OCI-LY1 (cell line): ENCODE measurements at regions not wholly inside any gene's neighbourhood (a gene's known extent, or its start where the extent isn't known, plus 50 kb on each side); places are given as distances from the start of the nearest gene placed in this dataset.

Experiments
- H2AFZ ChIP-seq: fragments of 200-600 bp; sonication (generic), shearing (Covaris generic); 2 replicates; pipeline ENCODE4 v1.6.0; 2014; ENCODE audit warnings: antibody characterized with exemption, mild to moderate bottlenecking, low read length
- H3F3A ChIP-seq: fragments of 200-600 bp; sonication (generic), shearing (Covaris generic); 2 replicates; pipeline ENCODE4 v1.6.0; 2014; ENCODE audit warnings: mild to moderate bottlenecking, antibody characterized with exemption, low read length, moderate library complexity; ENCODE audit not compliant: insufficient read depth
- H3K27ac ChIP-seq: fragments of 200-600 bp; sonication (generic); 2 replicates; pipeline ENCODE4 v1.5.1; 2014; ENCODE audit warnings: low read length, mixed run types, mild to moderate bottlenecking, low read depth; ENCODE audit not compliant: poor library complexity, severe bottlenecking
- H3K27me3 ChIP-seq: fragments of 200-600 bp; sonication (generic); 2 replicates; pipeline ENCODE4 v1.6.0; 2014; ENCODE audit warnings: antibody characterized with exemption, mild to moderate bottlenecking, low read length, moderate library complexity; ENCODE audit not compliant: insufficient read depth
- H3K36me3 ChIP-seq: fragments of 200-600 bp; sonication (generic); 2 replicates; pipeline ENCODE4 v1.6.1; 2014; ENCODE audit warnings: mild to moderate bottlenecking, antibody characterized with exemption, low read length, moderate library complexity, mixed read lengths; ENCODE audit not compliant: insufficient read depth
- H3K4me1 ChIP-seq: fragments of 200-600 bp; sonication (generic); 2 replicates; pipeline ENCODE4 v1.5.1; 2014; ENCODE audit warnings: mild to moderate bottlenecking, low read length, moderate library complexity; ENCODE audit not compliant: insufficient read depth, severe bottlenecking
- H3K4me2 ChIP-seq: fragments of 200-600 bp; sonication (generic), shearing (Covaris generic); 2 replicates; pipeline ENCODE4 v1.6.1; 2014; ENCODE audit warnings: low read length
- H3K4me3 ChIP-seq: fragments of 200-600 bp; sonication (generic); 2 replicates; pipeline ENCODE4 v1.5.1; 2014; ENCODE audit warnings: low read length, low read depth, mild to moderate bottlenecking, mixed read lengths; ENCODE audit not compliant: poor library complexity, severe bottlenecking
- H3K79me2 ChIP-seq: fragments of 200-600 bp; shearing (Covaris generic); 2 replicates; pipeline ENCODE4 v1.6.1; 2016; ENCODE audit warnings: mixed run types, low read length, mixed read lengths; ENCODE audit not compliant: insufficient read depth
- H3K9ac ChIP-seq: fragments of 200-600 bp; sonication (generic), shearing (Covaris generic); 2 replicates; pipeline ENCODE4 v1.6.1; 2014; ENCODE audit warnings: mild to moderate bottlenecking, low read length, mixed read lengths
- H3K9me2 ChIP-seq: fragments of 200-600 bp; sonication (generic), shearing (Covaris generic); 2 replicates; pipeline ENCODE4 v1.6.1; 2014; ENCODE audit warnings: low read depth, mild to moderate bottlenecking, low read length, mixed read lengths
- H3K9me3 ChIP-seq: fragments of 200-600 bp; shearing (Covaris generic); 2 replicates; pipeline ENCODE4 v1.6.1; 2014; ENCODE audit warnings: low read length, mixed read lengths
- H4K20me1 ChIP-seq: fragments of 200-600 bp; sonication (generic), shearing (Covaris generic); 2 replicates; pipeline ENCODE4 v1.6.0; 2016; ENCODE audit warnings: mild to moderate bottlenecking, low read length; ENCODE audit not compliant: insufficient read depth
- CTCF ChIP-seq: fragments of 200-600 bp; sonication (generic), shearing (Covaris generic); IDR thresholded peaks from 2 replicates; pipeline ENCODE4 v1.5.1; 2017; ENCODE audit warnings: mild to moderate bottlenecking, antibody characterized with exemption, low read length, moderate library complexity, mixed read lengths
- EZH2 ChIP-seq: fragments of 200-600 bp; sonication (generic), shearing (Covaris generic); IDR thresholded peaks from 2 replicates; pipeline ENCODE4 v1.8.0; 2017; ENCODE audit warnings: borderline replicate concordance, mixed run types, mild to moderate bottlenecking, antibody characterized with exemption, low read length, moderate library complexity, mixed read lengths

- no peaks in the 10 kb centered on the region for H4K20me1 ChIP-seq
- no peaks in the 10 kb centered on the region for H3K27me3 ChIP-seq
- H3K36me3 ChIP-seq, result no peaks in the 10 kb centered on the region
- H3K4me3 ChIP-seq, result no peak overlapping the region
- H2AFZ ChIP-seq, result no peak overlapping the region
- no peaks in the 10 kb centered on the region for H3K4me1 ChIP-seq
- no peaks in the 10 kb centered on the region for H3F3A ChIP-seq
- H3K9me2 ChIP-seq, result no peaks in the 10 kb centered on the region
- H3K4me2 ChIP-seq, result no peak overlapping the region
- no peak overlapping the region for H3K27ac ChIP-seq
- H3K79me2 ChIP-seq, result no peaks in the 10 kb centered on the region
- H3K9ac ChIP-seq, result no peak overlapping the region
- H3K9me3 ChIP-seq, result no peaks in the 10 kb centered on the region
- no peak for TF ChIP-seq CTCF
- no peak for TF ChIP-seq EZH2
These were observed 240.9 kb downstream of the STIM2 start for GRCh38 chr4:27101561-27101960.

- Histone ChIP-seq H3K9me3 (no peaks in the 10 kb centered on the region), H4K20me1 (no peaks in the 10 kb centered on the region), H2AFZ (no peak overlapping the region), H3K79me2 (no peaks in the 10 kb centered on the region), H3K27me3 (no peaks in the 10 kb centered on the region), H3F3A (no peaks in the 10 kb centered on the region), H3K9me2 (no peaks in the 10 kb centered on the region), H3K27ac (no peak overlapping the region), H3K4me3 (no peak overlapping the region), H3K4me1 (no peaks in the 10 kb centered on the region), H3K9ac (no peak overlapping the region), H3K36me3 (no peaks in the 10 kb centered on the region), H3K4me2 (no peak overlapping the region)
- no peak for TF ChIP-seq CTCF
- no peak for TF ChIP-seq EZH2
These were observed 251.0 kb downstream of the STIM2 start for GRCh38 chr4:27111627-27112026.

- H3F3A ChIP-seq, result no peaks in the 10 kb centered on the region
- TF ChIP-seq CTCF (no peak), EZH2 (no peak)
- H3K9ac ChIP-seq, result no peak overlapping the region
- H3K4me3 ChIP-seq, result no peak overlapping the region
- H2AFZ ChIP-seq, result no peak overlapping the region
- no peaks in the 10 kb centered on the region for H3K27me3 ChIP-seq
- H3K36me3 ChIP-seq, result no peaks in the 10 kb centered on the region
- no peaks in the 10 kb centered on the region for H4K20me1 ChIP-seq
- H3K9me3 ChIP-seq, result no peaks in the 10 kb centered on the region
- no peak overlapping the region for H3K4me2 ChIP-seq
- H3K79me2 ChIP-seq, result no peaks in the 10 kb centered on the region
- no peaks in the 10 kb centered on the region for H3K4me1 ChIP-seq
- no peak overlapping the region for H3K27ac ChIP-seq
- no peaks in the 10 kb centered on the region for H3K9me2 ChIP-seq
These were observed 251.9 kb downstream of the STIM2 start for GRCh38 chr4:27112587-27112986.
